GM21526 (cell line): ENCODE measurements at regions not wholly inside any gene's neighbourhood (a gene's known extent, or its start where the extent isn't known, plus 50 kb on each side); places are given as distances from the start of the nearest gene placed in this dataset.
"Not testable (repeated sequence)": the region's sequence is repeated elsewhere in the genome, so short reads cannot be mapped to it uniquely, and the experiment has no call there.

ENCODE experiments used
- ATAC-seq: cut with Tn5 transposase; IDR thresholded peaks from one replicate; pipeline ENCODE4 v1.9.1; 2021; ENCODE audit warnings: moderate library complexity; ENCODE audit not compliant: unreplicated experiment, low FRiP score

- ATAC-seq = no peak
These were observed 51.8 kb upstream of the ENPEP start for GRCh38 chr4:110424144-110424543.

GRCh38 chr4:110418641-110419040 is 57.3 kb upstream of the ENPEP start:
- ATAC-seq = no peak

- ATAC-seq = no peak
These were observed 58.8 kb upstream of the ENPEP start for GRCh38 chr4:110417136-110417535.

GRCh38 chr4:110415478-110415877 is 60.5 kb upstream of the ENPEP start:
- no peak for ATAC-seq

GRCh38 chr4:110415041-110415440 is 60.9 kb upstream of the ENPEP start:
- ATAC-seq = no peak

- ATAC-seq = no peak
These were observed 61.4 kb upstream of the ENPEP start for GRCh38 chr4:110414561-110414920.

GRCh38 chr4:110413807-110414560 is 62.0 kb upstream of the ENPEP start:
- not testable (repeated sequence) for ATAC-seq

- ATAC-seq = no peak
These were observed 63.4 kb upstream of the ENPEP start for GRCh38 chr4:110412354-110413065.

GRCh38 chr4:110411574-110412011 is 64.4 kb upstream of the ENPEP start:
- no peak for ATAC-seq

- not testable (repeated sequence) for ATAC-seq
These were observed 64.9 kb upstream of the ENPEP start for GRCh38 chr4:110410853-110411573.

GRCh38 chr4:110400086-110400485 is 75.9 kb upstream of the ENPEP start:
- ATAC-seq = no peak

GRCh38 chr4:110399046-110399445 is 76.9 kb upstream of the ENPEP start:
- not testable (repeated sequence) for ATAC-seq

GRCh38 chr4:110396963-110397362 is 79.0 kb upstream of the ENPEP start:
- ATAC-seq = no peak

- no peak for ATAC-seq
These were observed 80.5 kb upstream of the ENPEP start for GRCh38 chr4:110395421-110395820.

GRCh38 chr4:110394871-110395270 is 81.1 kb upstream of the ENPEP start:
- ATAC-seq = no peak

- no peak for ATAC-seq
These were observed 94.2 kb upstream of the ENPEP start for GRCh38 chr4:110381784-110382183.

- ATAC-seq = no peak
These were observed 103.5 kb upstream of the ENPEP start for GRCh38 chr4:110372485-110372884.

GRCh38 chr4:110371016-110371770 is 104.8 kb upstream of the ENPEP start:
- ATAC-seq = no peak

- no peak for ATAC-seq
These were observed 107.5 kb upstream of the ENPEP start for GRCh38 chr4:110368409-110368808.

- ATAC-seq = no peak
These were observed 108.8 kb upstream of the ENPEP start for GRCh38 chr4:110367156-110367555.

GRCh38 chr4:110365761-110366160 is 110.2 kb upstream of the ENPEP start:
- no peak for ATAC-seq
